Suprapubic skin (tissue), 4 donors: ENCODE measurements at regions not wholly inside any gene's neighbourhood (a gene's known extent, or its start where the extent isn't known, plus 50 kb on each side); places are given as distances from the start of the nearest gene placed in this dataset.

Experiments
- EP300 ChIP-seq: sonication (generic); formaldehyde crosslinking; IDR thresholded peaks from one replicate; pipeline ENCODE4 v1.6.1; 2017; ENCODE audit warnings: antibody characterized with exemption
- POLR2A ChIP-seq, 2 donors: fragments of 450-650 bp; IDR thresholded peaks; one replicate each; pipeline ENCODE4 v1.6.1; 2017; ENCODE audit warnings: antibody characterized with exemption in 2 of 2, mild to moderate bottlenecking in 2 of 2, moderate library complexity in 2 of 2
- POLR2AphosphoS5 ChIP-seq, 3 donors: sonication (generic); formaldehyde crosslinking; IDR thresholded peaks; one replicate each; pipeline ENCODE4 v1.6.1; 2017; ENCODE audit warnings: antibody characterized with exemption in 3 of 3
- TF ChIP-seq, protein P1 (sequence below), 2 donors: fragments of 200-600 bp in 1 of 2; fragments of 450-650 bp in 1 of 2; sonication (generic) in 1 of 2; IDR thresholded peaks; one replicate each; pipeline ENCODE4 v1.5.1; 2016 to 2019; ENCODE audit warnings: antibody characterized with exemption in 2 of 2, mild to moderate bottlenecking in 1 of 2, moderate library complexity in 1 of 2

DNA sequence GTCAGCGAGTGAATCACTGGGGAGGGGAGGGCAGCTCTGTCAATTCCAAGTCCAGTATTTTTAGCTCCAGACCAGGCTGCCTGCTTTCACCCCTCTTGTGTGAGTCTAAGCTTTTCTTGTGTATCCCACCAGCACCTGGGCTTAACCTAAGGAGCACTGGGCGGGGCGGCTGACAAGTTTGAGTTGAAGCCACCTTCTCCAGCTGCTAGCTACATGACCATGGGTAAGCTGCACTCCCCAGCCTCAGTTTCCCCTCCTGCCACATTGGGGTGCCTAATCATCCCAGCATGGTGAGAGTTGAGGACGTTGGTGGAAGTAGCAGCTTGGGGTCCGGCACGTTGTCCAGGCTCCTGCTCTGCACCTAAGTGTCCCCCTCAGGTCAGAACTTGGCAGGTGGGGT lies 89.8 kb upstream of the PCBD1 start:
- TF ChIP-seq, protein P1, sequence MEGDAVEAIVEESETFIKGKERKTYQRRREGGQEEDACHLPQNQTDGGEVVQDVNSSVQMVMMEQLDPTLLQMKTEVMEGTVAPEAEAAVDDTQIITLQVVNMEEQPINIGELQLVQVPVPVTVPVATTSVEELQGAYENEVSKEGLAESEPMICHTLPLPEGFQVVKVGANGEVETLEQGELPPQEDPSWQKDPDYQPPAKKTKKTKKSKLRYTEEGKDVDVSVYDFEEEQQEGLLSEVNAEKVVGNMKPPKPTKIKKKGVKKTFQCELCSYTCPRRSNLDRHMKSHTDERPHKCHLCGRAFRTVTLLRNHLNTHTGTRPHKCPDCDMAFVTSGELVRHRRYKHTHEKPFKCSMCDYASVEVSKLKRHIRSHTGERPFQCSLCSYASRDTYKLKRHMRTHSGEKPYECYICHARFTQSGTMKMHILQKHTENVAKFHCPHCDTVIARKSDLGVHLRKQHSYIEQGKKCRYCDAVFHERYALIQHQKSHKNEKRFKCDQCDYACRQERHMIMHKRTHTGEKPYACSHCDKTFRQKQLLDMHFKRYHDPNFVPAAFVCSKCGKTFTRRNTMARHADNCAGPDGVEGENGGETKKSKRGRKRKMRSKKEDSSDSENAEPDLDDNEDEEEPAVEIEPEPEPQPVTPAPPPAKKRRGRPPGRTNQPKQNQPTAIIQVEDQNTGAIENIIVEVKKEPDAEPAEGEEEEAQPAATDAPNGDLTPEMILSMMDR (IDR thresholded peaks at IDR 0.05): no peak
- no peak for TF ChIP-seq EP300
- no peak for TF ChIP-seq POLR2A (IDR thresholded peaks at IDR 0.05)
- TF ChIP-seq POLR2AphosphoS5 (IDR thresholded peaks at IDR 0.05): no peak
